ENCODE measurements at regions not wholly inside any gene's neighbourhood (a gene's known extent, or its start where the extent isn't known, plus 50 kb on each side); places are given as distances from the start of the nearest gene placed in this dataset.

DNA sequence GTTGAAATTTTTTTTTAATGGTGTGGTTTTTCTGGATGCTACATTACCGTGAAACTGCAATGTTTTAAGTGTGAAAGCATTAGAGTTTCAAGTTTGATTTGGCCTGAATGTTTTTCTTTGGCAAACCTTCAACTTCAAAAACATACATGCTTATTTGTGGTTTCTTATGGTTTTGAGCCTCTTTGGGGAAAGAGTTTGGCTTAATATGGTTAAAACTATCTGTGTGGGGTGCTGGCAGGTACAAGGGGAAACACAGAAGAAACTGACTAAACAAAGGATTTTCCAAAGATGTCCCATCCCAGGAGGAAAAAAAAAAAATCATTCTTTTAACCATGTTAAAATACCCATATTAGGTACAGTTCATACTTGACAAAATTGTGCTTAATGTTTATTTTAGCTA is 121.1 kb downstream of the HGF start:
- no peak for DNase-seq

DNA sequence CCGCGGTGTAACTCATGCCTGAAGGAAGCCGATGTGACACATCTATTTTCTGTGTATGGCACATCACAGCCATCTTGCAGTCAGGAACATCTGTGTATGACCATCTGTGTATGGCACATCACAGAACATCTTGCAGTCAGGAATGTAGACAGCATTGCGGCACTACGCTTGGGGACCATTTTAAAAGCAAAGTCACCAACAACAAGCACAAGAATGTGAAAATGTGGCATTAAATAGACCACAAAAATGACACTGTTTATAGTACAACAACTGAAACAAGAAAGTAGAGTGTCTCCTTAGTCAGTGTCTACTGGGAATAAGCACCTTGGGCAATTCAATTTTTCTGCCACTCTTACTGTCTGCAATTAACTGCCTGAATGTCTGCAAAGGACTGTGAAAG is 124.4 kb downstream of the HGF start:
- DNase-seq = no peak

DNA sequence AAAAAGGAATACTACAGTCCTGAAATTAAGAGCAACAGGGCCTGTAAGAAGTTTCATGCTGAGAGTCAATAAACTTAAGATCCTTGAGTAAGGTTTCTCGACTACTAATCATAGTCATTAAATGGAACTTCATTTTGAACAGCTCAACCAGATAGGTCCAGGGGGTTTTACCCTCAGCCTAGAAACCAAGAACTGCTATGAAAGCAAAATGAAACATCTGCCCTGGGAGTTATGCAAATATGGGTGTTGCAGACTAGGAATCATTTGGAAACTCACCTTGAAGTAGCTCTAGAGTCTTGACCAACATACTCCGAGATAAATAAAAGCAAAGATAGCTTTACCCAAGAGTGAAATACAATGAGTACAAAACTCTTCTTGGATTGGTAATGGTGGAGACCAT is 128.0 kb downstream of the HGF start:
- DNase-seq = no peak

DNA sequence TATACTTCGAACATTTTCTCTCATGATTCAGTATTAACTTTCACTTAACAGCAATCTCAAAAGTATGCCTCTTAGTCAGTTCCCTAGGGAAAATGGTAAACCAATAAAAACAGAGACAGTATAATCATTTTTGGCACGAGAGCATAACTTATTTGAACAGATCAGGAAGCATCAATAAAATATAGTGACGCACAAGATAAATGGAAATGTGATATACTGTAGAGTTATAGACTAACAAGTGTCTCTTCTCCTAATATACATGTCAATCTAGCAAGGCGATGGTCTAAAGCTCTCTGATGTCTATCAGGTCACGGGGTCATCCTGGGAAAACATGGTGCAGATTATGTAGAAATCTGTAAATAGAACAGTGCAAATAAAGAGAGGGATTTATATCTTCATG is 131.6 kb downstream of the HGF start:
- no peak for DNase-seq

DNA sequence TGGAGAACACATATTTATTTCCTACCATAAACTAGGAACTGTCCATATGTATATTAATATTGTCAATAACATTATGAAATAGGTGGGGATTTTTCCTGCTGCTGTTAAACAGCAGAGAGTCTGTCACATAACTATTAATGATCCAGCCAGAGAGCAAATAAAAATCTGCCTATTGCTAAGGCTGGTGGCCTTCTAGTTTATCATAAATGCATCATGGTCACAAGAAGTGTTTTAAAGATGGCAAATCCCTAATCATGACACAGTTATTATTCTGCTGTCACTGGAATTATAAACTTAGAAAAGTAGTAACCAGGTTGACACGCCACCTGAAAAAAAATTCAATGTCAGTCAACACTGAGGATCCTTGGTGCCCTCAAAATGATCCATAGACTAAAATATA is 132.3 kb downstream of the HGF start:
- no peak for DNase-seq

DNA sequence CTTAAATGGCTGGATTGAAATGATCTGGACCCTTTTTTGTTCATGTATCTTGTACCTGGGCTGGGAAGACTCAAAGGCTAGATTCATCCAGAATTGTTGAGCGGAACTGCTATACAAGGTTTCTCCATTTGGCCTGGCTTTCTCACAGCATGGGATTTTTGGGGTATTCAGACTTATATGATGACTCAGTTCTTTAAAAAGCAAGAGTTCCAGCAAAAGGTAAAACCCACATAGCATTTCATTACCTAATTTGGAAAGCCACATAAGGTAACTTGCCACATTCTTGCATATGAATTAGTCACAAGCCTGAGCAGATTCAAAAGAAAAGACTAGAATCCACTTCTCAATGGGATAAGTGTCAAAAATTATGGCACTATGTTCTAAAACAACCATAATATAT is 137.4 kb downstream of the HGF start:
- DNase-seq = no peak

DNA sequence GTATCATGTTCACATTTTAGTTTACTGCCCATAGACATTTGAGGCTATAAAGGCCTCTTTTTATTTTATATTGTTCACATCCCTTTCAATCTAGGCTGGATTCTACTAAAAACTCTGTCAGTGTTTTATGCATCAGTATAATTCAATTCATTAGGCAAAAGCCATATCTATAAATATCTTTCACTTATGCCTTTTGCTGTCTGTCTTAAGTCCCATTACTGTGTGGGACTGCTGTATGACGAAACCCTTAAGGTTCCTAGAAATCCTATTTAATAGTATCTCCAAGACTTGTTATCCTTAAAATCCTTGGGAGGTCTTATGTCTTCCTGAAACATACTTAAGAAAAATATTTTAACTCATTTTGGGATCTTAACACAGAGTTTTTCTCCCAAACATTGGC is 139.2 kb downstream of the HGF start:
- DNase-seq = no peak

DNA sequence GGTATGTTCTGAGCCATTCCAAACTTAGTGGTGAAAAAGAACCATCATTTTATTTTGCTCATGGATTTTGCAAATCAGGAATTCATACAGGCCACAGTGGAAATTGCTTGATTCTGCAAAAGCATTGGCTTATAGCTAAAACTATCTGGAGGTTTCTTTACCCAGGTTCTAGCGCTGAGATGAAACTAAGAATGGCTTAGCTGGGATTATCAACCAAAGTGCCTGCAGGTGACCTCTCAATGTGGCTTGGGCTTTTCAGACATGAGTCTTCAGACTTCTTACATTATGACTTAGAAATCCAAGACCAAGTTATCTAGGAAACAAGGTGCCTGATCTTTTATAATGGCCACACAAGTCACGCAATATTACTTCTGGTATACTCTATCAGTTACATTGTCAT is 140.1 kb downstream of the HGF start:
- no peak for DNase-seq

DNA sequence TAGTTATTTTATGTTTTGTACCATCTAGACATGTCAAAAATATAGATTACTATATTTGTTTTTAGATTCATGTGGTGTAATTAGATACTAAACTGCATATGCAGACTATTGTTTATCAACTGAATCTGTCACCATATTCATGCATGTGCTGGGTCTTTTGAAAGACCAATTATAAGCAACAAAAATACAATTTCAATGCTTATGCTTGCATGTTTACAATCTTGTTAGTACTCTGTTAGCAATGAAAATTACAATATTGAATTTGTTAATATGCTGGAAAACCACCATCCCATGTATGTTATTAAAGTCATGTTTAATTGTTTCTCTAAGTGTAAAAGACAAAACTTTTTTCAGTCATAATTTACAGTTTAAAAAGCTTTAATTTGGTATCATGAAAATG is 140.9 kb downstream of the HGF start:
- no peak for DNase-seq

DNA sequence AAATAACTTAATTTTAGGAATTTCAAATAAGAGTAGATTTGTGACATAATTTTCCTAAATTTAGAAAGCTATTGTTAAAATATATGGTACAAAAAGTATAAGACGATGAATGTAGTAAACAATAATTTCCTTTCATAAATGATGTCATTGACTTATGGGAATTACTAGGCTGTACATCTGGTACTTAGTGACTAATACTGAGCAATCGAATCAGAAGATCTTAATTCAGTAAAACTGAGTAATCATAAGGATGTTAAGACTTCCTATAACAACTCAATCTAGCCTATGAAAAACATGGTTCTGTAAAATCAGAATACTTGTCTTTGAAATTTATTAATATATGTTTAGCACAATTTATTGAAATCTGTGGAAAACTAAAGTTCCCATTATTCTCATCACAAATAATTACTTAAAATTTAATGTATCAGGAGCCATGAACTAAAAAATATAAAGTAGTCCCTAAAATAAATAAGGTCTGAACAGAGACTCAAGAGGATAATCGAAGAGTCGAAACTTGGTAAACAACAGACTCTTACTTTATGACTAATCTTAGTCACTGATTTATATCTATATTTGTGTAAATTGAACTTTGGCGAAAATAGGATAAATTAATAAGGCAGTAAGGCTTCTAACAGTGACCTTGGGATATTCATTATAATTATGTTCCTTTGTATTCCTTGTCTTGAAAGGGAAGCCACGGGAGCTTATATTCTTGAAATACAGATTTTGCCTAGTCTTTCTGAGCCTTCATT is 142.1 kb downstream of the HGF start:
- DNase-seq = no peak

DNA sequence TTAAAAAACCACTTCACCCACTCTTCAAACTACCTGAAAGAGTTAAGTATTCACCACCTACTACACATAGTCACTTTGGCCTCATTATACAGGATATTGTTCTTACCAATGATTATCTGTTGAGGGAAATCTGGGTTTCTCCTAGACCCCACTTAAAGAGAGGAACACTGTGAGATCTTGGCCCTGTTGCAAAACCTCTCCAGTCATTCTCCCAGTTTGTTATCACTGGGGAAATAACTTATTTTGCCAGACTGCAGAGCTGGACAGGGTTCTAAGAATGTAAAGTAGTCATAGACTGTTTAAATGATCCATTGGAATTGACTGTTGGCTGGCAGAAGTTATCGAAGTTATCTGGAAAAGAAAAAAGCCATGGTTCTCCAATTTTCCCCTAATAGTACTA is 143.8 kb downstream of the HGF start:
- DNase-seq = no peak

DNA sequence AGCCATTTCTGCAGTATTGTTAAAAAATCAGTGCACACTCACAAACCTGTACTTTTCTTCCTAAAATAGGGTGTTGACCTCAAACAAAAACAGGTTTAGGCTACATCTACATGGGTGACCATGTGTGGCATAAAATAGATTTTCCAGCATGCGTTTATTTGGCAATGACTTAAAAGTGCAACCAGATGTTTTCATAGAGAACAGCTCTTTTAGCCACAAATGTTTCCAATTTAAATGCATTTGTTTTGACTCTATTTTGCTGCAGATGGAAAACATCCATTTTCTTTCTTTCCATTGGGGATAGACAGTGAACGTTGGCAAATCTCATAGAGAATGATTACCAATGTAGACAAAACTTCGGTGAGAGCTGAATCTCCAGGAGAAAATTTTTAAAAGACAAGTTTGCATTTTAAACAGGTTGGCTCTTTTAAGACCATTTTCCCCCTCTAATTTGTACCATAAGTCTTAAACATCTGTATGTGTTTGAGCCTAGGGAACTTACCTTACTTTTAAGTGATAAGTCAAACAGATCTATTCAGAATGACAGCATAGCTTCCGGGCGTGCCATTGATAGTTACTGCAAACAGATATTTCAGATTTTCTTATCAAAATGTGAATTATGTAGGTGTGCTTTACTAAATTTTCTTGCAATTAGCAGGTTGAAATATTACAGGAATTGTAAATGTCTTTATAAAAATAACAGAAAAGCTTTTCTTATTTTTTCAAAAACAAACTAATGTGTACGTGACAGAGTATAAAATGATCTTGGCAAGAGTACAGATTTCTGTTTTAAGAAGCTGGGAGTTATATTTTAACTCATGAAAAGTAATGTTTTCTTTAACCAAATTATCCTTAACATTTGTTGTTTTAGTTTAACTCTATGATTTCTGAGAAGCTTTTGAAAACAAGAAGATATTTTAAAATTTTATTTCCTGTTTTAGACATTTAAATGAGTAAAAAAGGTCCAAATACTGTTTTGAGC is 144.9 kb downstream of the HGF start:
- no peak for DNase-seq

DNA sequence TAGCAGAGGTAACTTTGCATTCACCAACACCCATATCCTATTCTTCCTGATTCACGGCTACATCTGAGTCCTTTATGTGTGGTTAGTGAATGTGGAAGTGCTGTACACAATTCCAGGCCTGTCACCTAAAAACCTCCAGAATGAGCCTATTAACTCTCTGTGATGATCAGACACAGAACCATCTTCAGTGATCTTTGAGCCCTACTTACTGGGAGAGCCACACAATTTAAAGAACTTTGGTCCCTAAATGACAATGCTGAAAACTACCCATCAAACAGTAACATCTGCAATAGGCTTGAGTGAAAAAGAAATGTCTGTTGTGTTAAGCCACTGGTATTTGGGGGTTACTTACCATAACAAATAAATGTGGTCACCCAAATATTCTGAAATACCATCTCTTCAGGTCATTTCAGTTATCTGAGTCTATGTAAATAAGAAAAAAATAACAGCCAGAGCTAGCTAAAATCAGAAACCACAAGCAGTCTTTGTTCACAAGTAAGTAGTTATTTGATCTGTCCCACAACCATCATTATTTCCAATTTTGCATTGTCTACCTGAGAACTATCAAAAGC is 145.7 kb downstream of the HGF start:
- no peak for DNase-seq

DNA sequence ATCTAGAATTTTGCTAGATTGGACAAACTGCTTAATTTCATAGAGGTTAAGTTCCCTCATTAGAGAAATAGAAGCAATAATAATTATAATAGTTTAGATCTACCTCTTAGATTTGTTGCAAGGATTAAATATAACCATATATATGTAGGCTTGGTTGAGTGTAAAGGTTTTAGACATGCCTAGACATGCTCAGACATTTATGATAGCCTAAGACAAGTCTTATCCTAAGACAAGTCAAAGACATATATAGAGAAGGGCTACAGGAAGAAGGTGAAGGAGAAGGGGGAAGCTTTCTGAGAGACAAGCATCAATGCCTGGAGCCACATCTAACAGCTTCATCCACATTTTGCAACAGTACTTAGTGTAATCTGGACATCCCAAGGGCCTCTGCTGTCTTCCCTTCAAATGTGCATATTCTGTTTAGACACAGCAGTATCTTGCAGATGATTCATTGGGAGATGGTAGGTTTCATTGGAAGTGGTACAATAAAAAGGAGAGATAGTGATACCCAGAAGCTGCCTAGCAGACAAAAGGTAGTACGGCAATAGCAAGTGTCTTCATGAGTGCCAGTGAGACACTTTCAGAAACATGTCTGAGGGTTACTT is 146.5 kb downstream of the HGF start:
- no peak for DNase-seq

DNA sequence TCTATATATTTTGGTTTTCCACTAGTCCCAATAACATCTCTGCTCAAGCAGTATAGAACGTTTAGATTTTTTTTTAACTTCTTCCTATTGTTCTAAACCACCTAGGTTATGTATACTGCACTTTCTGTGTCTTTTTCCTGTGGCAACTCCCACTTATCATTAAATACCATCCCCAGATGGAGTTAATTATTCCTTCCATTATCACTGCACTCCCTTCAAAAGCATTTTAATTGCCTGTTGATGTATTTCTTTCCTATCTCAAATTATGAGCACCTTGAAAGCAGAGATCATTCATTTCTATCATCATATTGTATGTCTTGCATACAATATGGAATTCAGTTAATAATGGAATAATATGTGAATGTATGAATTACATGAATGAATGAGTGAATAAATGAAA is 148.0 kb downstream of the HGF start:
- DNase-seq = no peak

DNA sequence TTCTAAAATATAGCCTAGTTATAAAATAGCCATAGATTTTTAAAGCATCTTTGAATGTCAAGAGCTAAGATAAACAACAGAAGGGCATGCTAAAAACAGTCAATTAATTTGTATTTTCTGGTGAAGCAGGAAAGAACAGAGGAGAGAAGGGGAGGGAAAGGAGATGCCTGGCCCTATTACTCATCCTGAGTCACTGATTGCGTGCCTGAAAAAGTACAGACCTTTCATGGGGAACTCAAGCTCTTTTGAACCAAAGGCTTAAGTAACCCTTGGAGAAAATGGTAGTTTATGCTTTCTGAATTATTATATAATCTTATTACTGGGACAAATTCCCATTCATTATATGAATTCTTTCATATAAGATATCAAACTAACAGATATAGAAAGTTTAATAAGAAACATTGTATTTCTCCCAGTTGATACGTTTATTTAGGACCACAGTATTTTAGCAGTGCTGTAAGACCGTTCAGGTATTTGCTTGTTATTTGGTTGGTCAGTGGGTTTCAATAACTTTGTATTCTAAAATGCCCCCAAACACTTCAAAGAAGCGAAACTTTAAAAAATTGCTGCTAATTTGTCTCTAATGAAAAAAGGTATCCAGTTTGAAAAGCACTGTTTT is 151.3 kb downstream of the HGF start:
- DNase-seq = no peak

DNA sequence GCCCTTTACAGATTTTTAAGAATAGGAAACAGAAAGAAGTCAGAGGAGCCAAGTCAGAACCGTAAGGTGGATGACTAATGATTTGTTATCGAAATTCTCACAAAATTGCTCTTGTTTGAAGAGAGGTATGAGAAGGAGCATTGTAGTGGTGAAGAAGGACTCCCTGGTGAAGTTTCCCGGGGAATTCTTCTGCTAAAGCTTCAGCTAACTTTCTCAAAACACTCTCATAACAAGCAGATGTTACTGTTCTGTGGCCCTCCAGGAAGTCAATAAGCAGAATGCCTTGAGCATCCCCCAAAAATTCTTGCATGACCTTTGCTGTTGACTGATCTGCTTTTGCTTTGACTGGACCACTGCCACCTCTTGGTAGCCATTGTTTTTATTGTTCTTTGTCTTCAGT is 152.9 kb downstream of the HGF start:
- DNase-seq = no peak

DNA sequence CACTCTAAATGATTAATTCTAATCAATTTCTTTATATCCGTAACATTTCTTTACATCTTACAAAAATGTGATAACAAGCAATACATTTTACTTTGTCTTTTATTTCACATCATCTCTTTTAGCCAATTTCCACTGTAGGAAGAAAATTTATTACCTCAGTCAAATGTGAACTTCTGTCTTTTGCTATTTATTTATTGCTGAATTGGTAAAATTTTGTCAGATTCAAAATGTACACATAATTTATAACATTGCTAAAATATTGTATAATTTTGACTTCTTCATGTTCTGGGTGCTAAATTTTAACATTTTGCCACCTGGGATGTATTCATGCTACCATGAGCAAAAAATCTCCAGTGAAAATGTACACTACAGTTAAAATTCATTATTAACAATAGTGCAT is 158.0 kb downstream of the HGF start:
- no peak for DNase-seq

DNA sequence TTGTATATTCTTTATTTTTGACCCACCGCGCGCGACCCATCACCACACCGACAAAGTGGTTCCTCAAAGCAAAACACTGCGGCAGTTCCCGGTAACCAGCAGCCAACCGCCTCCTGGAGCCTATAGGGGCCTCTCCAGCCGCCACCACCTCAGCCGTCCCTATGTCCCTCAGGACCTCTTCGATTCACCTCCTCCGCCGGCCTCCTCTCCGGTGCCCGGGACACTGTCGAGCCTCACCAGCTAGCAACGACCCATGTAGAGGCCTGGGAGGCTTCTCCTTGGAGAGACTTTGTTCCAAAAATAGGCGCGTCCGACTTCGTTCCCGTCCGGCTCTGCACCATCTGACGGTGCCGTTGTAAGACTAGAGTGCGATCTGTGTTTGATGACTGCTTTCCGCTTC is 158.8 kb downstream of the HGF start:
- no peak for DNase-seq

DNA sequence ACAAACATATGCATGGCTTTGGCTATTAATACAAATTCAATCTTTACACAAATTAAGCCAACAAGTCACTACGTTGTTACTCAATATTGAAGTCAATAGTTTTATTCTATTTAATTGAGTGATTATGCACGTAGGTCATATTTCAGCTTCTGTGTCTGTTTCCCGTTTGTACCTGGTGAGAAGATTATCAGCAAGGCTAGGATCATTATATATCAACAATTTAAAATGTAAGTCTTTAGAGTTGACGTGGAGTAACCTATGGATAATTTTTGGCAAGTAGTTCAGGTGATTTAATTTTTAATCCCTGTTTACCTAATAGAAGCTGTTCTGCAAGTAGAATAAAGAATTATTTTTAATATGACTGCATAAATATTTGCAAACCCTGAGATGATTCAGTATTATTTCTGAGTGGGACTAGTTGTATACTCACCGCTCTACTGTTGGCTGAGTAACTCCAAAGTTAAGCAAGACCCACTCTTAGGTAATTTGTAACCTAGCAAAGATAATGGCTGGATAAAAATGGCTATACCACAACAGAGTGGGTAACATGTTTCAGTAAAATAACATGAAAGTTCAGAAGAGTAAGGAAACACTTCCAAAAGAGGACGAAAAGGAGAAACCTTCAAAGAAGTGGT is 161.0 kb downstream of the HGF start:
- DNase-seq = no peak

DNA sequence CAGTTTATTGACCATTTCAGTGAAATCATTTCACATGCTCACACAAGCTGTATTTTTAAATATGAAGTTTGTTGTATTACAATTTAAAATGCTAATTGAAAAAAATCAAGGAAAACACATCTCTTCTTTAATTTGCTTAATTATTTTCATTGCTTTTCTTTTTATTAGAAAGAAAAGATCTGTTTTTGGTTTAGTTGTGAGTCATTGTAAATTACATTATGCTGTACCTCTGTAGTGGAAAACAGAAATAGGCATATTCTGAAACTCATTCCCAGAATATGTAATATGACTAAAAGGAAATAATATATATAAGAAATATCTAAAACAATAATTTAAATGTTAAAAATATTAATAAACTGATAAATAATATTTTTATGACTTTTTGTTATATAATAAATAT is 161.9 kb downstream of the HGF start:
- DNase-seq = no peak

DNA sequence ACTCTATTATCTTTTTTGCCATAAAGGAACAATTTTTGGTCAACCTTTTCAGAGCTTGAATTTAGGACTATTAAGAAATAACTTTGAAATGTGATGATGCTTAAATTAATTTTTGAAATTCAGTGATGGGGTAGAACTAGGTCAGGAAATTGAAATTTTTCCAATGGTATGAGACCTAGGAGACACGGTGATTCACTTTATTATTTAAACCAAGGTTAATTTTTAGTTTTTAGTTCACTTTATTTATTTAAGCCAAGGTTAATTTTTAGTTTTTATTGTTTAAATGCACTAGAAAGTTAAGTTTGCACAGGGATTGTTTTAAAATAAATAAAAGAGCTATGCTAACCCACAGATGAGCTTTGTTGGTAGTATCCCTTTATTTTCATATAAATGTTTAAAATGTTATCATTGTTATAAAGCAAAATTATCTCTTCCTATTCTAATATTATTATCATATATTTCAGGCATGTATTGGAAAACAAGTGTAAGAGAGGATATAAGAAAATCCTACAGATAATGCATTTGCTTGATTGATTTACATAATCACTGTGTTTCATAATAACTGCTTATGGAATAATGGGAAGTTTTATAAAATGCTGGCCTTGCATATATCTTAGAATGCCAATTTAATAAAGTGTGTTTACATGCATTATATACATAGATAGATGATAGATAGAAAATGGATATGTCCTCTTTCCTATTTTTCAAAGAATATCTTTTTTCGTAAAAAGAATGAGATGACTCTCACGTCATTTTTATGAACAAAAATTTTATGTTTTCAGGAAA is 163.6 kb downstream of the HGF start:
- DNase-seq = no peak

Measured in NCI-H2171 (cell line).